Peyer's patch (tissue), 4 donors: ENCODE measurements at regions not wholly inside any gene's neighbourhood (a gene's known extent, or its start where the extent isn't known, plus 50 kb on each side); places are given as distances from the start of the nearest gene placed in this dataset.

Experiments used
- DNase-seq, 3 donors: peaks; one replicate each; pipeline ENCODE4 v3.0.0-alpha.2; 2017 to 2019
- H3K27ac ChIP-seq, 4 donors: fragments of 200-600 bp; sonication (generic); one replicate each; pipeline ENCODE4 v1.5.1; 2016 to 2019
- H3K27me3 ChIP-seq, 2 donors: fragments of 200-600 bp; sonication (generic); one replicate each; pipeline ENCODE4 v1.5.1; 2019
- H3K36me3 ChIP-seq, 3 donors: fragments of 200-600 bp; sonication (generic); one replicate each; pipeline ENCODE4 v1.5.1; 2016 to 2019
- H3K4me1 ChIP-seq, 4 donors: fragments of 200-600 bp; sonication (generic); one replicate each; pipeline ENCODE4 v1.5.1; 2016 to 2019
- H3K4me3 ChIP-seq, 4 donors: fragments of 200-600 bp; sonication (generic); 1 replicate in 3 of 4; 2 replicates in 1 of 4; pipeline ENCODE4 v1.5.1; 2016 to 2019; ENCODE audit warnings: mild to moderate bottlenecking in 1 of 4
- H3K9me3 ChIP-seq, 4 donors: fragments of 200-600 bp; sonication (generic); one replicate each; pipeline ENCODE4 v1.5.1; 2016 to 2019; ENCODE audit warnings: mild to moderate bottlenecking in 1 of 4
- CTCF ChIP-seq, 6 experiments: fragments of 450-650 bp in 4 of 6; fragments of 200-600 bp in 2 of 6; sonication (generic) in 1 of 6; IDR thresholded peaks; one replicate each; pipeline ENCODE4 v1.5.1; 2017 to 2019; ENCODE audit warnings: antibody characterized with exemption in 6 of 6, mild to moderate bottlenecking in 3 of 6, moderate library complexity in 1 of 6
- POLR2A ChIP-seq, 2 donors: fragments of 450-650 bp; IDR thresholded peaks; one replicate each; pipeline ENCODE4 v1.5.1; 2017; ENCODE audit warnings: antibody characterized with exemption in 2 of 2, mild to moderate bottlenecking in 2 of 2, moderate library complexity in 2 of 2

GRCh38 chr11:112460141-112460540 lies 199.5 kb upstream of the PLET1 start:
- Histone ChIP-seq H3K36me3 (no peaks in the 10 kb centered on the region), H3K4me3 (no peak overlapping the region), H3K27me3 (no peaks in the 10 kb centered on the region), H3K4me1 (no peaks in the 10 kb centered on the region), H3K27ac (no peak overlapping the region), H3K9me3 (no peaks in the 10 kb centered on the region)
- no peak for DNase-seq
- no peak for TF ChIP-seq CTCF (IDR thresholded peaks at IDR 0.05)
- TF ChIP-seq POLR2A (IDR thresholded peaks at IDR 0.05) = no peak

GRCh38 chr11:112464949-112465348 lies 204.3 kb upstream of the PLET1 start:
- no peak for TF ChIP-seq CTCF (IDR thresholded peaks at IDR 0.05)
- TF ChIP-seq POLR2A (IDR thresholded peaks at IDR 0.05) = no peak
- DNase-seq = no peak
- Histone ChIP-seq H3K36me3 (no peaks in the 10 kb centered on the region), H3K9me3 (no peaks in the 10 kb centered on the region), H3K27me3 (no peaks in the 10 kb centered on the region), H3K27ac (no peak overlapping the region), H3K4me3 (no peak overlapping the region), H3K4me1 (no peaks in the 10 kb centered on the region)

GRCh38 chr11:112465433-112466024 lies 204.9 kb upstream of the PLET1 start:
- Histone ChIP-seq H3K36me3 (no peaks in the 10 kb centered on the region), H3K9me3 (no peaks in the 10 kb centered on the region), H3K4me3 (no peak overlapping the region), H3K4me1 (no peaks in the 10 kb centered on the region), H3K27me3 (no peaks in the 10 kb centered on the region), H3K27ac (no peak overlapping the region)
- no peak for TF ChIP-seq POLR2A (IDR thresholded peaks at IDR 0.05)
- TF ChIP-seq CTCF (IDR thresholded peaks at IDR 0.05) = no peak
- no peak for DNase-seq

GRCh38 chr11:112467721-112468120 lies 207.1 kb upstream of the PLET1 start:
- Histone ChIP-seq H3K27me3 (no peaks in the 10 kb centered on the region), H3K4me3 (no peak overlapping the region), H3K9me3 (no peaks in the 10 kb centered on the region), H3K4me1 (no peaks in the 10 kb centered on the region), H3K27ac (no peak overlapping the region), H3K36me3 (no peaks in the 10 kb centered on the region)
- no peak for TF ChIP-seq POLR2A (IDR thresholded peaks at IDR 0.05)
- TF ChIP-seq CTCF (IDR thresholded peaks at IDR 0.05) = no peak
- no peak for DNase-seq

- no peak overlapping the region for H3K4me3 ChIP-seq
- H3K27me3 ChIP-seq = no peaks in the 10 kb centered on the region
- H3K9me3 ChIP-seq = no peaks in the 10 kb centered on the region
- DNase-seq = no peak
- H3K4me1 ChIP-seq = no peaks in the 10 kb centered on the region
- no peaks in the 10 kb centered on the region for H3K36me3 ChIP-seq
- TF ChIP-seq CTCF (IDR thresholded peaks at IDR 0.05) (no peak), POLR2A (IDR thresholded peaks at IDR 0.05) (no peak)
- no peak overlapping the region for H3K27ac ChIP-seq
These were observed 208.7 kb upstream of the PLET1 start for GRCh38 chr11:112469376-112469775.

GRCh38 chr11:112470355-112470754 lies 209.7 kb upstream of the PLET1 start:
- H3K4me3 ChIP-seq = no peak overlapping the region
- no peak overlapping the region for H3K27ac ChIP-seq
- H3K36me3 ChIP-seq = no peaks in the 10 kb centered on the region
- no peak for TF ChIP-seq CTCF (IDR thresholded peaks at IDR 0.05)
- no peak for TF ChIP-seq POLR2A (IDR thresholded peaks at IDR 0.05)
- DNase-seq = no peak
- H3K9me3 ChIP-seq = no peaks in the 10 kb centered on the region
- no peaks in the 10 kb centered on the region for H3K27me3 ChIP-seq
- H3K4me1 ChIP-seq = no peaks in the 10 kb centered on the region
